Stimulated activated CD4-positive, alpha-beta T cell treated with anti-CD3 and anti-CD28 coated beads, TNF-alpha, amount 100 ng/mL, for 48 hours (primary cell): ENCODE measurements at regions not wholly inside any gene's neighbourhood (a gene's known extent, or its start where the extent isn't known, plus 50 kb on each side); places are given as distances from the start of the nearest gene placed in this dataset.

Source experiments
- DNase-seq, 3 donors: peaks; one replicate each; pipeline ENCODE4 v3.0.0-alpha.2; 2020; ENCODE audit warnings: low read depth in 3 of 3

- no peak for DNase-seq
These were observed 549.5 kb upstream of the ARGLU1 start for GRCh38 chr13:107117327-107118012.

DNA sequence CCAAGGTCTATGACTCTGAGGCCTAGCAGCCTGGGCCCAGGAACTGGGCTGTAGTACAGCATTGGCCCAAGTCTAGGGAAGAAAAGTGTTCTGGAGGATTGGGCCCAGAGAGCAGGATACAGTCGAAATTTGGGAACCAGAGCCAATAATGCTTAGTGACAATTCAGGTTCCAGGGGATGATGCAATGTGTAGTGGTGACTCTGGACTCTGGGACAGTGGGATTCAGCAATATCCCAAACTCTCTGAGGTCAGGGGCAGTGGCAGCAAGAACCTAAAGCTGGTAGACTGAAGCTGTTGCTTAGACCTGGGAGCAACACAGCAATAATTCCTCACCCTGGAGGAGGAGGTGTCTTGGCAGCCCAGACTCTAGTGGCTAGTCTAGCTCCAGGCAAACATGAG, 545.5 kb upstream of the ARGLU1 start:
- DNase-seq = no peak

- no peak for DNase-seq
These were observed 543.3 kb upstream of the ARGLU1 start for GRCh38 chr13:107111248-107111647.

GRCh38 chr13:107104631-107105030, 536.7 kb upstream of the ARGLU1 start:
- DNase-seq = no peak

DNA sequence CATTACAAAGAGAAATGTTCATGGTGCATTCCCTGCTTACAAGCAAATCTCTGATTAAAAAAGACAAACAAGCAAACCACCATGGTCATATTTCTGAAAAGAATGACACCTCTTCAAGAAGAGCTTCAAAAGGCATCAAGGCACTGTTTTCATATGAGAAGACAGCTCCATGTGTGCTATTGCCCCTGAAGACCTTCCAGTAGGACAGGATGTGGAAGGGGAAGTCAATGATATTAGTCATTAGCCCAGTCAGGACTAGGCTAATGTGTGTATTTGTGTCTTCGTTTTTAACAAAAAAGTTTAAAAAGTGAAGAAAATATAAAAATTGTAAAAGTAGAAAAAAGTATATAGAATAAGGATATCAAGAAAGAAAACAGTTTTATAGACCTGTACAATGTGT, 534.7 kb upstream of the ARGLU1 start:
- no peak for DNase-seq

GRCh38 chr13:107099661-107100060, 531.7 kb upstream of the ARGLU1 start:
- DNase-seq = no peak

GRCh38 chr13:107097916-107098315, 530.0 kb upstream of the ARGLU1 start:
- no peak for DNase-seq

GRCh38 chr13:107095876-107096275, 527.9 kb upstream of the ARGLU1 start:
- no peak for DNase-seq

GRCh38 chr13:107091861-107092260, 523.9 kb upstream of the ARGLU1 start:
- DNase-seq = no peak

DNA sequence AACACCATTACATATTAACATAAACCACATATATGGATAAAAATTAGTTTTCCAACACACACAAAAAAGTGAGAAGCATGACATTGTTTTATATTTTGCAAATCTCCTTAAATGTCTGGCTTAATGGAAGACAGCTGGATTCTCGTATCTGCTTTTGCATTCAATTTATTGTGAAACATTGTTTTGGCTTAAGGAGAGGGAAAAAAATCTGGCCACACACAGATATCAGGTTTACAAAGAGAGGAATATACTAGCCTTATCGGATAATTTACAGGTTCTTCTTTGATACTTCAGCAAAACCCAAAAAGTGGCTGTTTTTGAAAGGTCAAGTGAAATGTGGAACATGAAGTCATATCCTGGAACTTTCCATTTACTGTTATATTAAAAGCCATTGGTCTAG, 523.5 kb upstream of the ARGLU1 start:
- no peak for DNase-seq

- DNase-seq = no peak
These were observed 520.1 kb upstream of the ARGLU1 start for GRCh38 chr13:107088061-107088460.

DNA sequence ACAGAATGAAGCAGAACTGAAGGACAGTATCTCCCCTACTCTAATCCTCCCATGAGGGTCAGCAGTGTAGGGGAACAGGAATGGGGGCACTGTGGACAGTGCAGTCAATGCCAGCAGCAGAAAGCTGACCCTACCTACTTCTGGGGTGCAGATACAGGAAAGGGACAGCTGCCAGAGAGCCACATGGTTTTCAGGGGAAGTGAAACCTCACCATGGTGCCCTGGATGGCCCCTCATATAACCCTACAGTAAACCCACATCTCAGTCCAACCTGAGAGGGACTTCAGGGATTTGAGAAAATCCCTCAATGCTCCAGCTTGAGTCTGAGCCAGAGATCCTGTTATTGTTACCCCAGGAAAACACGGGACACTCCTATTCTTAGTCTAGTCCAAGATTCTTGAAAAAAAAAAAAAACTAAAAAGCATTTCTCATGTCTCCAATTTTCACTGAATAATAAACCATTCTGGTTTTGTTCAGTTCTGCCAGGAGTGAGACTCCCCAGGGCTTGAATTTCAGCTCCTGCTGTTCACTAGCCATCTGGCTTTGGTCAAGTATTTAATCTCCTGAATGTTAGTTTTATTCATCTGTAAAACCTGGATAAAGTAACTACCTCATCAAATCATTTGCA, 511.6 kb upstream of the ARGLU1 start:
- no peak for DNase-seq

DNA sequence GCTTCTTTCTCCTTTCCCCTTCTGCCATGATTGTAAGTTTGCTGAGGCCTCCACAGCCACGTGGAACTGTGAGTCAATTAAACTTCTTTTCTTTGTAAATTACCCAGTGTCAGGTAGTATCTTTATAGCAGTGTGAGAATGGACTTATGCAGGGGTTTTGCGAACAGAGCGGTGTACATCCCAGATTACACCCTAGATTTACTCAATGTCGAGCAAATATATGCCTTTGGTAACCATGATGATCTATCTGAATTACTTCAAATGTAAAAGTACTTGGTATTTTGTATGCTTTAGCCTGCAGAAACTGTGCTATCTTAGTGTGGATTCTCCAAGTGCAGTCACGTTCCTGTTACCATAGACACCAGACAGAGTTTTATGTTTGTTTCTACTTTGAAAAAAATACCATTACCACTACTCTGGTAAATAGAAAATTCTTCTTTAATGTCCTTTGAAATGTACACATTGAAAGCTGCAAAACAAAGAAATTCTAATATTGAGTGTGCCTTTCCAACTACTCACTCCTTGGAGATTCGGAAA, 510.4 kb upstream of the ARGLU1 start:
- no peak for DNase-seq

GRCh38 chr13:107076801-107077200, 508.9 kb upstream of the ARGLU1 start:
- DNase-seq = no peak

DNA sequence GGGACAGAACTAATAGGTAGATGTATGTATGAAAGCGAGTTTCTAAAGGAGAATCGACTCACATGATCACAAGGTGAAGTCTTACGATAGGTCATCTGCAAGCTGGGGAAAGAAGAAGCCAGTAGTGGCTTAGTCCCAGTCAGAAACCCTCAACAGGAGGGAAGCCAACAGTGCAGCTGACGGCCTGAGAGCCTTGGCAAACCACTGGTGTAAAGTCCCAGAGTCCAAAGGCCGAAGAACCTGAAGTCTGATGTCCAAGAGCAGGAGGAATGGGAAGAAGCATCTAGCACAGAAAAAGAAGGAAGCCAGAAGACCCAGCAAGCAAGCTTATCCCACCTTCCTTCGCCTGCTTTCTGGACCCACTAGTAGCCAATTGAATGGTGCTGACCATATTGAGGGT, 507.6 kb upstream of the ARGLU1 start:
- no peak for DNase-seq

- DNase-seq = no peak
These were observed 502.9 kb upstream of the ARGLU1 start for GRCh38 chr13:107070792-107071191.

DNA sequence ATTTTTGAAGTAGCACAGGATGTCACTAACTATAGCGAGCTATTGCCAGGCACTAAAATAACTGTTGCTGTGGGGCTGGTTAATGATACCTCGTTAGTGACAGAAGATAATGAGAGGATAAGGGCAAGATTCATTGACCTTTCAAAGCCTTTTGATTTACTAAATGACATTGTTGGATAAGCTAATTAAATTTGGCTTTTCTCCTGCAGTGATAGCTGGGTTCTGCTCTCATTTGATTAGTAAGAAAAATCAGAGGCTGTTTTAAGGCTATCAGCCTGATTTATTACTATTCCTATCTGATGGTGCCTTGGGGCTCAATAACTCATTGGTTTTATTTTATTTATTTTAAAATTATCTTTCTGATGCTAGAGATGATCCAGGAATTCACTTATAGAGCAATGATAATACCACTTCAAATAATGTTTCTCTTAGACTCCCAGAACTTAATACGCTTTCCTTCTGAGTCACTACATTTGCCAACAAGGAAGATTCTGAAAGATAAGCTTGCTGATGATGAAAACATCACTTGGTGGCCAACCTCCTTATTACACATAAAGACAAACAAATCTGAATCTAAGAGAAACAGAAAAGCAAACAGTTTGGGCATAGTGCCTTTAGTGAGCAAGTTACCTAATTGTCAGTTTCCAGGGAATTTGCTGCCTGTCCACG, 501.3 kb upstream of the ARGLU1 start:
- no peak for DNase-seq

DNA sequence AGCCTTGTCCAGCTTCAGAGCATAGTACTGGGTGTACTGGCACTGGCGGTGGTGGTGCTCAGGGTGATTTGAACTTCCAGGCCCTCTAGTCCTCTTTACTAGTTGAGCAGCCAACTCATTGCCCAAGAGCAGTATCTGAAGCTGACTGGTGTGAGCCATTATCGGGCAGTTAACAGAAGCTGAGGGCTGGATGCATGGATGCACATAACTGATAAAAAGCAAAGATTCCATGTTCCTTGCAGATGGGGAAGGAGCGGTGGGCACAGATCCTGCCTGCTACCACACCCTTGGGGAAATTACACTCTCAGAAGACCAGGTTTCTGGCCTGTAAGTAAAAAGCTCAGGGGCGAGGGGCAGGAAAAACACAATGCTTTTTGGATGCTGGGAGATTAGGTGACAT, 499.4 kb upstream of the ARGLU1 start:
- no peak for DNase-seq

GRCh38 chr13:107066355-107066754, 498.4 kb upstream of the ARGLU1 start:
- DNase-seq = no peak

DNA sequence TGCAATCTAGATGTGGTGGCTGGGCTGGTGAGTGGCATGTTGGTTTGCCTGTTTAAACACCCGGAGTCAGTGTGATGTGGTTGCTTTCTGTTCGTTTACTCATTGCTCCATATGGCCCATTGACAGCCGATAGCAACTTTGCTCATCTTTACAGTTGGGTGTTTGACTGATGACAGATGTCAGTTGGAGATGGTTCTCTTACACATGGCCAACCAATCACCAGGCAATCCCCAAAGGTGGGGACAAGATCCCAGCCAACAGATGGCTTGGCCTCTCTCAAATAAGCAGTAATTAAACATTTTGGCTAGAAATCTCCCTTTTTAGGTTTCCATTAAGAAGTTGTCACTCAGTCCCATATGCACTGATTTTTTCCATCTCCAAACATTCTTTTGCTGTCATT, 497.1 kb upstream of the ARGLU1 start:
- DNase-seq = no peak

- DNase-seq = no peak
These were observed 489.2 kb upstream of the ARGLU1 start for GRCh38 chr13:107057028-107057631.
